Neural crest cell (in vitro differentiated cells): ENCODE measurements at regions not wholly inside any gene's neighbourhood (a gene's known extent, or its start where the extent isn't known, plus 50 kb on each side); places are given as distances from the start of the nearest gene placed in this dataset.

Experiments used
- DNase-seq: peaks from one replicate; pipeline ENCODE4 v3.0.0; 2021; ENCODE audit warnings: low read depth, mixed read lengths, low spot score
- H3K27ac Mint-ChIP-seq: one replicate; pipeline ENCODE4 v1.8.0; 2021; ENCODE audit warnings: mild to moderate bottlenecking, mixed read lengths; ENCODE audit not compliant: unreplicated experiment
- H3K27me3 Mint-ChIP-seq: 2 replicates; pipeline ENCODE4 v1.8.0; 2021; ENCODE audit warnings: low read depth, mild to moderate bottlenecking, mixed read lengths
- H3K36me3 Mint-ChIP-seq: 2 replicates; pipeline ENCODE4 v1.8.0; 2021; ENCODE audit warnings: low read depth, mild to moderate bottlenecking, mixed read lengths
- H3K4me1 Mint-ChIP-seq: 2 replicates; pipeline ENCODE4 v1.8.0; 2021; ENCODE audit warnings: mixed read lengths
- H3K4me3 Mint-ChIP-seq: one replicate; pipeline ENCODE4 v1.8.0; 2021; ENCODE audit warnings: mild to moderate bottlenecking, mixed read lengths
- H3K9me3 Mint-ChIP-seq: 2 replicates; pipeline ENCODE4 v1.8.0; 2021; ENCODE audit warnings: mixed read lengths
- CTCF ChIP-seq: fragments of 200-600 bp; sonication (generic); conservative IDR thresholded peaks from 2 replicates; pipeline ENCODE4 v1.5.0; 2021; ENCODE audit warnings: antibody characterized with exemption, mild to moderate bottlenecking

- TF ChIP-seq CTCF, result no peak
- no peaks in the 10 kb centered on the region for H3K9me3 Mint-ChIP-seq
- no peaks in the 10 kb centered on the region for H3K36me3 Mint-ChIP-seq
- H3K27ac Mint-ChIP-seq, result no peak overlapping the region
- no peak overlapping the region for H3K4me3 Mint-ChIP-seq
- peaks cover 25% of the 10 kb centered on the region for H3K4me1 Mint-ChIP-seq
- peaks cover 35% of the 10 kb centered on the region for H3K27me3 Mint-ChIP-seq
- DNase-seq, result no peak
Measured at GRCh38 chr16:86827521-86827920, 249.2 kb downstream of the FOXL1 start.

- Mint-ChIP-seq H3K4me3 (no peak overlapping the region), H3K9me3 (no peaks in the 10 kb centered on the region), H3K36me3 (no peaks in the 10 kb centered on the region), H3K27ac (no peak overlapping the region), H3K4me1 (peaks cover 27% of the 10 kb centered on the region), H3K27me3 (peaks cover 35% of the 10 kb centered on the region)
- no peak for TF ChIP-seq CTCF
- DNase-seq, result no peak
Measured at GRCh38 chr16:86828202-86828601, 249.9 kb downstream of the FOXL1 start.

- DNase-seq, result no peak
- peaks cover 34% of the 10 kb centered on the region for H3K27me3 Mint-ChIP-seq
- H3K4me1 Mint-ChIP-seq, result peaks cover 32% of the 10 kb centered on the region
- H3K36me3 Mint-ChIP-seq, result no peaks in the 10 kb centered on the region
- H3K27ac Mint-ChIP-seq, result no peak overlapping the region
- H3K4me3 Mint-ChIP-seq, result no peak overlapping the region
- H3K9me3 Mint-ChIP-seq, result no peaks in the 10 kb centered on the region
- TF ChIP-seq CTCF, result no peak
Measured at GRCh38 chr16:86828653-86829052, 250.3 kb downstream of the FOXL1 start.

- TF ChIP-seq CTCF, result no peak
- Mint-ChIP-seq H3K4me3 (no peak overlapping the region), H3K36me3 (no peaks in the 10 kb centered on the region), H3K27ac (no peak overlapping the region), H3K4me1 (peaks cover 38% of the 10 kb centered on the region), H3K27me3 (peaks cover 20% of the 10 kb centered on the region), H3K9me3 (no peaks in the 10 kb centered on the region)
- DNase-seq, result no peak
Measured at GRCh38 chr16:86831366-86831765, 253.0 kb downstream of the FOXL1 start.

GRCh38 chr16:86833136-86833535 lies 254.8 kb downstream of the FOXL1 start:
- Mint-ChIP-seq H3K4me1 (peaks cover 23% of the 10 kb centered on the region), H3K27me3 (peaks cover 5% of the 10 kb centered on the region), H3K9me3 (no peaks in the 10 kb centered on the region), H3K36me3 (no peaks in the 10 kb centered on the region), H3K27ac (peak overlapping the region; percentile 8), H3K4me3 (no peak overlapping the region)
- TF ChIP-seq CTCF, result no peak
- DNase-seq, result no peak
